Transverse colon (tissue), 4 donors: ENCODE measurements at regions not wholly inside any gene's neighbourhood (a gene's known extent, or its start where the extent isn't known, plus 50 kb on each side); places are given as distances from the start of the nearest gene placed in this dataset.
A peak's percentile ranks its signal among the peaks of the same experiment; 100 is the strongest.

Experiments used
- DNase-seq: peaks from one replicate; pipeline ENCODE4 v3.0.0-alpha.2; 2019
- H3K27ac ChIP-seq, 4 donors: fragments of 200-600 bp; sonication (generic); 2 replicates each; pipeline ENCODE4 v1.5.1; 2016 to 2018; ENCODE audit warnings: inconsistent platforms in 4 of 4
- H3K27me3 ChIP-seq: fragments of 200-600 bp; sonication (generic); 2 replicates; pipeline ENCODE4 v1.5.1; 2017; ENCODE audit warnings: inconsistent platforms
- H3K36me3 ChIP-seq, 4 donors: fragments of 200-600 bp; sonication (generic); 2 replicates each; pipeline ENCODE4 v1.5.1; 2017 to 2019; ENCODE audit warnings: inconsistent platforms in 4 of 4
- H3K4me1 ChIP-seq, 4 donors: fragments of 200-600 bp; sonication (generic); 2 replicates each; pipeline ENCODE4 v1.5.1; 2017 to 2020; ENCODE audit warnings: inconsistent platforms in 4 of 4
- H3K4me3 ChIP-seq, 4 donors: fragments of 200-600 bp; sonication (generic); 1 replicate in 1 of 4; 2 replicates in 3 of 4; pipeline versions ENCODE4 v1.5.1 to v1.6.1; 2017 to 2019; ENCODE audit warnings: inconsistent platforms in 4 of 4
- H3K9me3 ChIP-seq, 2 donors: fragments of 200-600 bp; sonication (generic); 2 replicates each; pipeline ENCODE4 v1.5.1; 2017 to 2019; ENCODE audit warnings: inconsistent platforms in 2 of 2
- EP300 ChIP-seq: sonication (generic); formaldehyde crosslinking; IDR thresholded peaks from one replicate; pipeline ENCODE4 v1.6.1; 2017; ENCODE audit warnings: antibody characterized with exemption, low read depth
- POLR2A ChIP-seq: fragments of 450-650 bp; IDR thresholded peaks from one replicate; pipeline ENCODE4 v1.6.1; 2016; ENCODE audit warnings: antibody characterized with exemption, mild to moderate bottlenecking, moderate library complexity
- POLR2AphosphoS5 ChIP-seq, 3 donors: sonication (generic); formaldehyde crosslinking; IDR thresholded peaks; one replicate each; pipeline ENCODE4 v1.6.1; 2016; ENCODE audit warnings: antibody characterized with exemption in 3 of 3
- WGBS, 2 donors: methylation state at CpG; one replicate each; pipeline ENCODE4 v1.1.5; 2018; ENCODE audit warnings: low coverage in 1 of 2; 5-methylcytosine and 5-hydroxymethylcytosine counted together
- in situ Hi-C, 4 donors: fragments of 200-750 bp; cut with MboI; loops; one replicate each; pipeline versions ENCODE4 v1.15.0 to v1.15.1; 2017; ENCODE audit warnings: low sequenced_read_pairs in 3 of 4, low pct_ligation_motif_present in 1 of 4, low pct_unique_long_range_greater_than_20kb in 1 of 4
- intact Hi-C: fragments of 100-400 bp; cut with DNase I; formaldehyde crosslinking; loops from one replicate; pipeline ENCODE4 v1.15.1; 2023; ENCODE audit warnings: low total_unique reads
- TF ChIP-seq, protein P1 (sequence below), 5 experiments: fragments of 200-600 bp in 3 of 5; fragments of 450-650 bp in 2 of 5; sonication (generic) in 3 of 5; IDR thresholded peaks; 1 replicate in 2 of 5; 2 replicates in 3 of 5; pipeline ENCODE4 v1.5.1; 2016 to 2017; ENCODE audit warnings: antibody characterized with exemption in 5 of 5, inconsistent platforms in 3 of 5, mild to moderate bottlenecking in 2 of 5, moderate library complexity in 1 of 5

DNA sequence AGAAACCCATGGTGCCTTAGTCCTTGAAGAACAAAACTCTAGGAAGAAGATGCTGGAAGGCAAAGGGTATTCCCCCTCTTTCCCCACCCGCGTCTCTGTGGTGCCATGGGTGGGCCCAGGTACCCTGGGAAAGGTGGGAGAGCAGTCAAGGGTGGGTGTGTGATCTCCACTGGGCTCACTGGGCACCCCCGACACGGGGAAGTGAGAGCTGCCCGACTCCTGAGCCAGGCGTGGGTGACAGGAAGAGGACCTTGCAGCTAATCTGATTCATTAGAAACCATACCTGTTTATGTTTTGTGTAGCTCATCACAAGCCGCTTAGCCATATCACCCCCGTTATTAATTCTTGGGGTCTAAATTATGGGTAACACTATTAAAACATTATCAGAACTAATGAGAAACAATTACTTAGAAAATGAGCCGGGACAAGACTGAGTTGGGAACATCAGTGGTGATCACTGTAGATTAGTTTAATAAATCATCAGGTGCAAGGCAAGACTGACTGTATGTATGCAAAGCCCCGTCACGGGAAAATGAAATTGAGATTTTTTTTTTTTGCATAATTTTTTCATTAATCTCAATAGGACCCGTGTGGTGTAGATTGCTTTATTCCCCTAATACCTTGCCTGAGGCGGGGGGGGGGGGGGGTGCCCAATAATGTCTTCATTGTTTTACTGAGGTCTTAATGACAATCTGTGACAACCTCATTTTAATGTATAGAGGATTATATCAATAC lies 77.3 kb downstream of the ZIC5 start:
- in situ Hi-C loops (no loop called here), intact Hi-C loops (no loop called here)
- Histone ChIP-seq H3K36me3 (no peaks in the 10 kb centered on the region), H3K27me3 (peaks cover 50% of the 10 kb centered on the region), H3K9me3 (no peaks in the 10 kb centered on the region), H3K4me3 (peak overlapping the region in 2 of 4 donors; percentile 36 to 56), H3K27ac (no peak overlapping the region), H3K4me1 (peaks cover 0 to 18% (median 12%) of the 10 kb centered on the region in 4 donors)
- no peak for DNase-seq
- WGBS, 2 donors: 73 to 76% methylated on average over 7 to 13 of the region's 13 CpGs
- TF ChIP-seq, protein P1, sequence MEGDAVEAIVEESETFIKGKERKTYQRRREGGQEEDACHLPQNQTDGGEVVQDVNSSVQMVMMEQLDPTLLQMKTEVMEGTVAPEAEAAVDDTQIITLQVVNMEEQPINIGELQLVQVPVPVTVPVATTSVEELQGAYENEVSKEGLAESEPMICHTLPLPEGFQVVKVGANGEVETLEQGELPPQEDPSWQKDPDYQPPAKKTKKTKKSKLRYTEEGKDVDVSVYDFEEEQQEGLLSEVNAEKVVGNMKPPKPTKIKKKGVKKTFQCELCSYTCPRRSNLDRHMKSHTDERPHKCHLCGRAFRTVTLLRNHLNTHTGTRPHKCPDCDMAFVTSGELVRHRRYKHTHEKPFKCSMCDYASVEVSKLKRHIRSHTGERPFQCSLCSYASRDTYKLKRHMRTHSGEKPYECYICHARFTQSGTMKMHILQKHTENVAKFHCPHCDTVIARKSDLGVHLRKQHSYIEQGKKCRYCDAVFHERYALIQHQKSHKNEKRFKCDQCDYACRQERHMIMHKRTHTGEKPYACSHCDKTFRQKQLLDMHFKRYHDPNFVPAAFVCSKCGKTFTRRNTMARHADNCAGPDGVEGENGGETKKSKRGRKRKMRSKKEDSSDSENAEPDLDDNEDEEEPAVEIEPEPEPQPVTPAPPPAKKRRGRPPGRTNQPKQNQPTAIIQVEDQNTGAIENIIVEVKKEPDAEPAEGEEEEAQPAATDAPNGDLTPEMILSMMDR (IDR thresholded peaks at IDR 0.05): no peak
- TF ChIP-seq POLR2A: no peak
- TF ChIP-seq POLR2AphosphoS5 (IDR thresholded peaks at IDR 0.05): no peak
- TF ChIP-seq EP300: no peak

DNA sequence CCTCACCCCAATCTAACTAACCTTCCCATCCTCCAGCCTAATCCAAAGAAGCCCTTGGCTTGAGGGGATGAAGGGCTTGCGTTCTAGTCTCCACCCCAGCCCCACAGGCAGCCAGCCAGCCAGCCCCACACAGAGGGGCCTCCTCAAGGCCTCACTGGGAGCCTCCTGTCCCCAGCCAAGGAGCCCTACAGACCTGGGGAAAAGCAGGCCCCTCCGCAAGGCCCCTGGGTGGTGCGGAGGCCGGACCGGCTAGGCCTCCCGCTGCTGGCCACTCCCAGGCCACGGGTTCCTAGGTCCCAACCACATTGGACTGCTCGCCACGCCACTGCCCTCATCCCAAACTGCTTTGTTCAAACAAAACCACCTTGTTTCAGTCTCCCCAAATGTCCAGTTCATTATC lies 78.0 kb downstream of the ZIC5 start:
- intact Hi-C loops (loop anchor here (1.0 to 2.0 kb wide), 2 partner anchors 43 to 279 kb away; no protein-coding TSS in a partner anchor), in situ Hi-C loops (no loop called here)
- DNase-seq: no peak
- TF ChIP-seq POLR2AphosphoS5 (IDR thresholded peaks at IDR 0.05) (no peak), EP300 (no peak), POLR2A (no peak)
- TF ChIP-seq, protein P1 (IDR thresholded peaks at IDR 0.05): no peak
- Histone ChIP-seq H3K36me3 (no peaks in the 10 kb centered on the region), H3K4me3 (no peak overlapping the region), H3K9me3 (no peaks in the 10 kb centered on the region), H3K27ac (no peak overlapping the region), H3K4me1 (peaks cover 0 to 18% (median 12%) of the 10 kb centered on the region in 4 donors), H3K27me3 (peaks cover 43% of the 10 kb centered on the region)
- WGBS, 2 donors: 91% methylated on average over 9 of the region's 9 CpGs; no CpG with 5 or more reads in 1 of the 2 donors

DNA sequence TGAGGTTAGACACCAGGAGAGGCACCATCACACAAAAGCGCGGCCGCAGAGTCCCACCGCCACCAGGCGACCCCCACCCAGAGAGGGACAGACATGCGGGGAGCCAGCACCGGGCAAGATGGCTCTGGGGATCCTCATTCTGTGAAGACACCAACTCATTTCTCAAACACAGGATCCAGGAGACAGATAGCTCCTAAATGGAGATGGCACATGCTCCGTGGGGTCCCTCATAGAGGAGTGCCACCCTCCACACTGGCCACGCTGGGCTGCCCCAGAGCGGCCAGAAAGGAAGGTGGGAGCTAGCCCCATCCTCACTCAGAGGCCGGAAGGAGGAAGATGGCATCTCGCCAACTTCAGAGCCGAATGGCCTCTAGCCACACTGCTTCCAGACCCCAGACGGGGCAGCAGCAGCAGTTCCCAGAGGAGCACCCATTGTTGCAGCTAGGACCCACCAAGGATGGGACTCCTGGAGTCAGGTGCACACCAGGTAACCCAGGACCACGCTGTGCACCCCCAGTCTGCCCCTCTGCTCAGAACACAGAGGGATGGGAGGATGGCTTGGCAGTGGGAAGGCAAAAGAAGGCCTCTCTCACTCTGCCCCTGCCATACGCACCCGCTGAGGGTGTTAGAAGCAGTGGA lies 78.6 kb downstream of the ZIC5 start:
- H3K4me3 ChIP-seq: no peak overlapping the region
- no peak overlapping the region for H3K27ac ChIP-seq
- TF ChIP-seq POLR2AphosphoS5 (IDR thresholded peaks at IDR 0.05) (no peak), POLR2A (no peak), EP300 (no peak)
- TF ChIP-seq, protein P1 (IDR thresholded peaks at IDR 0.05): no peak
- H3K9me3 ChIP-seq: no peaks in the 10 kb centered on the region
- H3K4me1 ChIP-seq: peaks cover 0 to 18% (median 12%) of the 10 kb centered on the region in 4 donors
- peaks cover 38% of the 10 kb centered on the region for H3K27me3 ChIP-seq
- intact Hi-C loops (loop anchor here (1.0 to 2.0 kb wide), 2 partner anchors 44 to 279 kb away; no protein-coding TSS in a partner anchor), in situ Hi-C loops (no loop called here)
- no peak for DNase-seq
- WGBS, 2 donors: 88% methylated on average over 17 of the region's 17 CpGs; no CpG with 5 or more reads in 1 of the 2 donors
- H3K36me3 ChIP-seq: no peaks in the 10 kb centered on the region

- WGBS, 2 donors: 54 to 68% methylated on average over 3 to 8 of the region's 8 CpGs
Observed at GRCh38 chr13:99892196-99892613, 79.4 kb downstream of the ZIC5 start.

More at GRCh38 chr13:99892196-99892613, 79.4 kb downstream of the ZIC5 start:
- no peak for DNase-seq
- no peak overlapping the region for H3K27ac ChIP-seq
- no peaks in the 10 kb centered on the region for H3K36me3 ChIP-seq
- H3K27me3 ChIP-seq: peaks cover 32% of the 10 kb centered on the region
- in situ Hi-C loops: no loop called here
- intact Hi-C loops: loop anchor here (2.0 kb wide), 1 partner anchor 45 kb away; no protein-coding TSS in a partner anchor
- H3K4me1 ChIP-seq: peaks cover 0 to 18% (median 12%) of the 10 kb centered on the region in 4 donors
- H3K4me3 ChIP-seq: no peak overlapping the region
- TF ChIP-seq, protein P1 (IDR thresholded peaks at IDR 0.05): no peak
- no peak for TF ChIP-seq POLR2A
- no peaks in the 10 kb centered on the region for H3K9me3 ChIP-seq
